Nephron (organoid): ENCODE measurements at regions not wholly inside any gene's neighbourhood (a gene's known extent, or its start where the extent isn't known, plus 50 kb on each side); places are given as distances from the start of the nearest gene placed in this dataset.

Experiments used
- H3K27ac Mint-ChIP-seq, 3 experiments: 2 replicates each; pipeline ENCODE4 v1.8.0; 2020; ENCODE audit warnings: mixed read lengths in 3 of 3, mild to moderate bottlenecking in 2 of 3, moderate library complexity in 1 of 3
- H3K27me3 Mint-ChIP-seq: 2 replicates; pipeline ENCODE4 v1.8.0; 2021; ENCODE audit warnings: low read depth, mild to moderate bottlenecking, moderate library complexity, mixed read lengths
- H3K36me3 Mint-ChIP-seq: 2 replicates; pipeline ENCODE4 v1.8.0; 2020; ENCODE audit warnings: low read depth, mixed read lengths
- H3K4me1 Mint-ChIP-seq: 2 replicates; pipeline ENCODE4 v1.8.0; 2020; ENCODE audit warnings: mixed read lengths
- H3K4me3 Mint-ChIP-seq, 3 experiments: 2 replicates each; pipeline ENCODE4 v1.8.0; 2020; ENCODE audit warnings: mild to moderate bottlenecking in 3 of 3, mixed read lengths in 3 of 3, moderate library complexity in 2 of 3
- H3K9me3 Mint-ChIP-seq: 2 replicates; pipeline ENCODE4 v1.8.0; 2020; ENCODE audit warnings: mixed read lengths
- CTCF ChIP-seq, 3 experiments: fragments of 200-600 bp; sonication (generic); IDR thresholded peaks; one replicate each; pipeline ENCODE4 v1.5.0; 2021; ENCODE audit warnings: antibody characterized with exemption in 3 of 3; ENCODE audit not compliant: unreplicated experiment in 3 of 3

- H3K4me3 Mint-ChIP-seq = no peak overlapping the region
- no peak overlapping the region for H3K27ac Mint-ChIP-seq
- no peak for TF ChIP-seq CTCF (IDR thresholded peaks at IDR 0.05; ENCODE audit: unreplicated experiment in 3 of 3)
- peaks cover 30% of the 10 kb centered on the region for H3K27me3 Mint-ChIP-seq
- peaks cover 15% of the 10 kb centered on the region for H3K4me1 Mint-ChIP-seq
- peaks cover 3% of the 10 kb centered on the region for H3K9me3 Mint-ChIP-seq
- no peaks in the 10 kb centered on the region for H3K36me3 Mint-ChIP-seq
Observed at GRCh38 chr10:79013406-79013987, 55.3 kb upstream of the ZMIZ1 start.

- Mint-ChIP-seq H3K9me3 (peaks cover 3% of the 10 kb centered on the region), H3K36me3 (no peaks in the 10 kb centered on the region), H3K27ac (no peak overlapping the region), H3K4me3 (no peak overlapping the region), H3K4me1 (peaks cover 23% of the 10 kb centered on the region), H3K27me3 (peaks cover 30% of the 10 kb centered on the region)
- no peak for TF ChIP-seq CTCF (IDR thresholded peaks at IDR 0.05; ENCODE audit: unreplicated experiment in 3 of 3)
Observed at GRCh38 chr10:79014796-79015195, 54.0 kb upstream of the ZMIZ1 start.

- Mint-ChIP-seq H3K27me3 (peaks cover 19% of the 10 kb centered on the region), H3K27ac (no peak overlapping the region), H3K4me3 (no peak overlapping the region), H3K9me3 (peaks cover 3% of the 10 kb centered on the region), H3K4me1 (peaks cover 27% of the 10 kb centered on the region), H3K36me3 (no peaks in the 10 kb centered on the region)
- no peak for TF ChIP-seq CTCF (IDR thresholded peaks at IDR 0.05; ENCODE audit: unreplicated experiment in 3 of 3)
Observed at GRCh38 chr10:79017882-79018520, 50.8 kb upstream of the ZMIZ1 start.

GRCh38 chr10:79018521-79019011 is 50.2 kb upstream of the ZMIZ1 start:
- Mint-ChIP-seq H3K36me3 (no peaks in the 10 kb centered on the region), H3K4me1 (peaks cover 27% of the 10 kb centered on the region), H3K27me3 (peaks cover 19% of the 10 kb centered on the region), H3K9me3 (peaks cover 3% of the 10 kb centered on the region), H3K4me3 (no peak overlapping the region), H3K27ac (no peak overlapping the region)
- no peak for TF ChIP-seq CTCF (IDR thresholded peaks at IDR 0.05; ENCODE audit: unreplicated experiment in 3 of 3)
